ENCODE measurements at regions not wholly inside any gene's neighbourhood (a gene's known extent, or its start where the extent isn't known, plus 50 kb on each side); places are given as distances from the start of the nearest gene placed in this dataset.

DNA sequence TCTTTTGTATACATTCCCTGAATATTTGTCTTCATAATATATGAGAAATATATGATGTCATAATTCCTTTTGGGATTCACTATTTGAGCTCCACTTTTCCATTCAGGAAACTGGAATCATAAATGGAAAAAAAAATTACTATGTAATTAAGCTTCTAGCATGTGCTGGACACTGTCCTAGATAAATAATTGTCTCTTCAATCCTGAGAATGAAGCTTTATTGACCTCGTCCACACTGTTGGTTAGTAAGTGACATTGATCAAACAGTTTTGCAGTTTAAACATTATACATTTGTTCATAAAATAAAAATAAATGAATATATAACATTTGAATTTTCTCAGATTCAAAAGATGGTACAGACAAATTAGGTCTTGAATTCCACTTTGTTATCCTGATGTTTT is 1691.2 kb downstream of the LRRC4C start:
- no peaks in the 10 kb centered on the region for H3K9me2 ChIP-seq
- no peaks in the 10 kb centered on the region for H3K4me1 ChIP-seq (ENCODE audit: control insufficient read depth in 1 of 2, insufficient read depth in 2 of 2, low read depth in 1 of 2, low read length in 1 of 2)
- WGBS (ENCODE audit: low lambda C conversion rate), result 2% methylated on average over 1 of the region's 1 CpG
- H3K4me3 ChIP-seq (ENCODE audit: low read depth in 2 of 2, low read length in 1 of 2), result no peak overlapping the region
- H3F3A ChIP-seq (replicated peaks; ENCODE audit: insufficient read depth), result no peaks in the 10 kb centered on the region
- H3K4me2 ChIP-seq, result no peak overlapping the region
- H4K20me1 ChIP-seq (ENCODE audit: insufficient read depth), result no peaks in the 10 kb centered on the region
- H2AFZ ChIP-seq (ENCODE audit: low read depth), result no peak overlapping the region
- no peaks in the 10 kb centered on the region for H3K27me3 ChIP-seq (ENCODE audit: insufficient read depth)
- no peak overlapping the region for H3K9ac ChIP-seq
- H3K36me3 ChIP-seq (replicated peaks in 1 of 2; ENCODE audit: control insufficient read depth in 1 of 2, insufficient read depth in 2 of 2, low read length in 1 of 2), result no peaks in the 10 kb centered on the region
- no peaks in the 10 kb centered on the region for H3K9me3 ChIP-seq
- no peak overlapping the region for H3K27ac ChIP-seq (ENCODE audit: low read depth in 2 of 2, low read length in 1 of 2)
- no peak for DNase-seq
- ChIA-PET POLR2A (no interaction called here), CTCF (no interaction called here)
- TF ChIP-seq MXI1 (IDR thresholded peaks at IDR 0.05; ENCODE audit: low read depth, low read length) (no peak), FOXJ3 (CRISPR knock-in tag; IDR thresholded peaks at IDR 0.05) (no peak), FOSL2 (IDR thresholded peaks at IDR 0.05; ENCODE audit: borderline replicate concordance, low read depth) (no peak), FOXM1 (IDR thresholded peaks at IDR 0.05; ENCODE audit: low read depth) (no peak), SIN3A (IDR thresholded peaks at IDR 0.05; ENCODE audit: borderline replicate concordance, low read depth, low read length) (no peak), RFX5 (IDR thresholded peaks at IDR 0.05; ENCODE audit: low read length) (no peak), GABPA (IDR thresholded peaks at IDR 0.05; ENCODE audit: low read depth) (no peak), POLR2AphosphoS5 (IDR thresholded peaks at IDR 0.05; ENCODE audit: low read depth, low read length) (no peak), ELF1 (IDR thresholded peaks at IDR 0.05) (no peak), NFIC (IDR thresholded peaks at IDR 0.05; ENCODE audit: borderline replicate concordance) (no peak)
- TF ChIP-seq, protein P1, sequence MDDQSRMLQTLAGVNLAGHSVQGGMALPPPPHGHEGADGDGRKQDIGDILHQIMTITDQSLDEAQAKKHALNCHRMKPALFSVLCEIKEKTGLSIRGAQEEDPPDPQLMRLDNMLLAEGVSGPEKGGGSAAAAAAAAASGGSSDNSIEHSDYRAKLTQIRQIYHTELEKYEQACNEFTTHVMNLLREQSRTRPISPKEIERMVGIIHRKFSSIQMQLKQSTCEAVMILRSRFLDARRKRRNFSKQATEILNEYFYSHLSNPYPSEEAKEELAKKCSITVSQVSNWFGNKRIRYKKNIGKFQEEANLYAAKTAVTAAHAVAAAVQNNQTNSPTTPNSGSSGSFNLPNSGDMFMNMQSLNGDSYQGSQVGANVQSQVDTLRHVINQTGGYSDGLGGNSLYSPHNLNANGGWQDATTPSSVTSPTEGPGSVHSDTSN (IDR thresholded peaks at IDR 0.05), result no peak
- H3K79me2 ChIP-seq (ENCODE audit: insufficient read depth), result no peaks in the 10 kb centered on the region

GRCh38 chr11:39745401-39745800 is 1714.1 kb downstream of the LRRC4C start:
- no peaks in the 10 kb centered on the region for H3K36me3 ChIP-seq (replicated peaks in 1 of 2; ENCODE audit: control insufficient read depth in 1 of 2, insufficient read depth in 2 of 2, low read length in 1 of 2)
- no peak overlapping the region for H3K9ac ChIP-seq
- H3K9me2 ChIP-seq, result no peaks in the 10 kb centered on the region; the same call in 1 of the 2 replicates
- H3K4me1 ChIP-seq (ENCODE audit: control insufficient read depth in 1 of 2, insufficient read depth in 2 of 2, low read depth in 1 of 2, low read length in 1 of 2), result no peaks in the 10 kb centered on the region
- no peaks in the 10 kb centered on the region for H3F3A ChIP-seq (replicated peaks; ENCODE audit: insufficient read depth)
- no peak for DNase-seq
- no peak overlapping the region for H3K4me2 ChIP-seq
- H3K79me2 ChIP-seq (ENCODE audit: insufficient read depth), result no peaks in the 10 kb centered on the region
- no peak overlapping the region for H2AFZ ChIP-seq (ENCODE audit: low read depth)
- WGBS (ENCODE audit: low lambda C conversion rate), result 23% methylated on average over 6 of the region's 6 CpGs
- TF ChIP-seq MEF2A (IDR thresholded peaks at IDR 0.05; ENCODE audit: borderline replicate concordance, low read depth), result no peak
- TF ChIP-seq IRF3 (IDR thresholded peaks at IDR 0.05; ENCODE audit: low read depth, low read length), result no peak
- no peak for TF ChIP-seq SIN3A (IDR thresholded peaks at IDR 0.05; ENCODE audit: borderline replicate concordance, low read depth, low read length)
- no peak for TF ChIP-seq GABPA (IDR thresholded peaks at IDR 0.05; ENCODE audit: low read depth)
- TF ChIP-seq JUND (IDR thresholded peaks at IDR 0.05), result no peak
- no peak for TF ChIP-seq ZBTB33 (IDR thresholded peaks at IDR 0.05; ENCODE audit: borderline replicate concordance, low read depth)
- TF ChIP-seq, protein P2, sequence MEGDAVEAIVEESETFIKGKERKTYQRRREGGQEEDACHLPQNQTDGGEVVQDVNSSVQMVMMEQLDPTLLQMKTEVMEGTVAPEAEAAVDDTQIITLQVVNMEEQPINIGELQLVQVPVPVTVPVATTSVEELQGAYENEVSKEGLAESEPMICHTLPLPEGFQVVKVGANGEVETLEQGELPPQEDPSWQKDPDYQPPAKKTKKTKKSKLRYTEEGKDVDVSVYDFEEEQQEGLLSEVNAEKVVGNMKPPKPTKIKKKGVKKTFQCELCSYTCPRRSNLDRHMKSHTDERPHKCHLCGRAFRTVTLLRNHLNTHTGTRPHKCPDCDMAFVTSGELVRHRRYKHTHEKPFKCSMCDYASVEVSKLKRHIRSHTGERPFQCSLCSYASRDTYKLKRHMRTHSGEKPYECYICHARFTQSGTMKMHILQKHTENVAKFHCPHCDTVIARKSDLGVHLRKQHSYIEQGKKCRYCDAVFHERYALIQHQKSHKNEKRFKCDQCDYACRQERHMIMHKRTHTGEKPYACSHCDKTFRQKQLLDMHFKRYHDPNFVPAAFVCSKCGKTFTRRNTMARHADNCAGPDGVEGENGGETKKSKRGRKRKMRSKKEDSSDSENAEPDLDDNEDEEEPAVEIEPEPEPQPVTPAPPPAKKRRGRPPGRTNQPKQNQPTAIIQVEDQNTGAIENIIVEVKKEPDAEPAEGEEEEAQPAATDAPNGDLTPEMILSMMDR (IDR thresholded peaks at IDR 0.05), result no peak
- TF ChIP-seq, protein P1 (IDR thresholded peaks at IDR 0.05), result no peak
- TF ChIP-seq USF2 (IDR thresholded peaks at IDR 0.05; ENCODE audit: borderline replicate concordance, low read depth, low read length), result no peak
- no peak for TF ChIP-seq GATA2 (CRISPR knock-in tag; IDR thresholded peaks at IDR 0.05)
- no peak for TF ChIP-seq ELF1 (IDR thresholded peaks at IDR 0.05)
- no peak for TF ChIP-seq EZH2phosphoT487 (IDR thresholded peaks at IDR 0.05; ENCODE audit: borderline replicate concordance, low read depth)
- no peak for TF ChIP-seq RFX5 (IDR thresholded peaks at IDR 0.05; ENCODE audit: low read length)
- ChIA-PET CTCF (no interaction called here), POLR2A (no interaction called here)
- no peaks in the 10 kb centered on the region for H3K27me3 ChIP-seq (ENCODE audit: insufficient read depth)
- H3K27ac ChIP-seq (ENCODE audit: low read depth in 2 of 2, low read length in 1 of 2), result no peak overlapping the region
- H3K9me3 ChIP-seq, result no peaks in the 10 kb centered on the region
- no peak overlapping the region for H3K4me3 ChIP-seq (ENCODE audit: low read depth in 2 of 2, low read length in 1 of 2)
- no peaks in the 10 kb centered on the region for H4K20me1 ChIP-seq (ENCODE audit: insufficient read depth)

All from SK-N-SH (cell line).